ENCODE measurements at regions not wholly inside any gene's neighbourhood (a gene's known extent, or its start where the extent isn't known, plus 50 kb on each side); places are given as distances from the start of the nearest gene placed in this dataset.

GRCh38 chr1:13890766-13891165 is 190.8 kb downstream of the PRDM2 start:
- H3K4me3 ChIP-seq, result no peak overlapping the region
- peaks cover 17 to 85% of the 10 kb centered on the region in 2 donors for H3K27me3 ChIP-seq
- TF ChIP-seq CTCF (IDR thresholded peaks at IDR 0.05), result no peak
- DNase-seq (no peak), ATAC-seq (no peak)
- H3K27ac ChIP-seq, result no peak overlapping the region
- no peaks in the 10 kb centered on the region for H3K4me1 ChIP-seq
- intact Hi-C loops (cut with DNase I), result no loop called here
- H3K9me3 ChIP-seq, result no peaks in the 10 kb centered on the region
- H3K36me3 ChIP-seq, result no peaks in the 10 kb centered on the region

GRCh38 chr1:13892198-13892597 is 192.2 kb downstream of the PRDM2 start:
- H3K9me3 ChIP-seq, result no peaks in the 10 kb centered on the region
- ATAC-seq (no peak), DNase-seq (no peak)
- intact Hi-C loops (cut with DNase I), result no loop called here
- H3K36me3 ChIP-seq, result no peaks in the 10 kb centered on the region
- peaks cover 17 to 90% of the 10 kb centered on the region in 2 donors for H3K27me3 ChIP-seq
- H3K27ac ChIP-seq, result no peak overlapping the region
- peak overlapping the region; percentile 15 to 31 for H3K4me3 ChIP-seq
- no peak for TF ChIP-seq CTCF (IDR thresholded peaks at IDR 0.05)
- H3K4me1 ChIP-seq, result no peaks in the 10 kb centered on the region

- Histone ChIP-seq H3K27ac (no peak overlapping the region), H3K9me3 (no peaks in the 10 kb centered on the region), H3K4me1 (no peaks in the 10 kb centered on the region), H3K36me3 (no peaks in the 10 kb centered on the region), H3K27me3 (peaks cover 17 to 89% of the 10 kb centered on the region in 2 donors), H3K4me3 (peak overlapping the region; percentile 15 to 31)
- ATAC-seq, result peak; percentile 80
- intact Hi-C loops (cut with DNase I), result no loop called here
- no peak for TF ChIP-seq CTCF (IDR thresholded peaks at IDR 0.05)
- DNase-seq, result peak in 2 of 4 donors; percentile 24 to 75
These were observed 192.8 kb downstream of the PRDM2 start for GRCh38 chr1:13892671-13893325.

GRCh38 chr1:13893409-13893821 is 193.4 kb downstream of the PRDM2 start:
- no peaks in the 10 kb centered on the region for H3K9me3 ChIP-seq
- peak; percentile 10 for ATAC-seq
- peak overlapping the region; percentile 15 to 31 for H3K4me3 ChIP-seq
- H3K27ac ChIP-seq, result no peak overlapping the region
- DNase-seq, result no peak
- intact Hi-C loops (cut with DNase I), result no loop called here
- peaks cover 17 to 83% of the 10 kb centered on the region in 2 donors for H3K27me3 ChIP-seq
- TF ChIP-seq CTCF (IDR thresholded peaks at IDR 0.05), result no peak
- no peaks in the 10 kb centered on the region for H3K4me1 ChIP-seq
- H3K36me3 ChIP-seq, result no peaks in the 10 kb centered on the region

- Histone ChIP-seq H3K27ac (no peak overlapping the region), H3K27me3 (peaks cover 8 to 51% of the 10 kb centered on the region in 2 donors), H3K4me1 (peaks cover 0 to 3% of the 10 kb centered on the region in 2 donors), H3K9me3 (no peaks in the 10 kb centered on the region), H3K4me3 (no peak overlapping the region), H3K36me3 (no peaks in the 10 kb centered on the region)
- no peak for DNase-seq
- intact Hi-C loops (cut with DNase I), result no loop called here
- ATAC-seq, result no peak
- no peak for TF ChIP-seq CTCF (IDR thresholded peaks at IDR 0.05)
These were observed 196.9 kb downstream of the PRDM2 start for GRCh38 chr1:13896932-13897331.
